H1 (cell line): ENCODE measurements at regions not wholly inside any gene's neighbourhood (a gene's known extent, or its start where the extent isn't known, plus 50 kb on each side); places are given as distances from the start of the nearest gene placed in this dataset.

Source experiments
- ATF2 ChIP-seq: IDR thresholded peaks from 2 replicates; pipeline ENCODE4 v1.6.1; 2012; ENCODE audit warnings: low read length, inconsistent platforms
- BRCA1 ChIP-seq: IDR thresholded peaks from 2 replicates; pipeline ENCODE4 v1.6.1; 2012; ENCODE audit warnings: low read depth, low read length, improper control_type of control experiment
- CTCF ChIP-seq, 3 experiments: IDR thresholded peaks; 1 replicate in 2 of 3; 2 replicates in 1 of 3; pipeline versions ENCODE4 v1.5.1 to v1.6.1; 2011; ENCODE audit warnings: low read length in 3 of 3, mild to moderate bottlenecking in 3 of 3, inconsistent platforms in 2 of 3, low read depth in 1 of 3, moderate library complexity in 1 of 3; ENCODE audit not compliant: insufficient read depth in 1 of 3; ENCODE audit errors: control extremely low read depth in 1 of 3
- EZH2 ChIP-seq: fragments of 200-600 bp; sonication (generic); IDR thresholded peaks from 2 replicates; pipeline ENCODE4 v1.7.1; 2012; ENCODE audit warnings: low read depth, mild to moderate bottlenecking, moderate library complexity, low read length, inconsistent platforms; ENCODE audit not compliant: severe bottlenecking
- FOSL1 ChIP-seq: IDR thresholded peaks from 2 replicates; pipeline ENCODE4 v1.6.1; 2011; ENCODE audit warnings: mild to moderate bottlenecking, low read depth, low read length, moderate library complexity; ENCODE audit not compliant: insufficient read depth
- GABPA ChIP-seq: IDR thresholded peaks from 2 replicates; pipeline ENCODE4 v1.6.1; 2011; ENCODE audit warnings: mild to moderate bottlenecking, low read length, moderate library complexity, borderline replicate concordance; ENCODE audit not compliant: insufficient read depth
- KDM1A ChIP-seq: fragments of 200-600, 300-600 bp; sonication (generic); IDR thresholded peaks from 2 replicates; pipeline ENCODE4 v1.7.1; 2016; ENCODE audit warnings: mild to moderate bottlenecking, low read length, borderline replicate concordance
- MAX ChIP-seq: IDR thresholded peaks from 2 replicates; pipeline ENCODE4 v1.6.1; 2012; ENCODE audit warnings: inconsistent platforms
- POLR2A ChIP-seq, 2 experiments: IDR thresholded peaks; 1 replicate in 1 of 2; 2 replicates in 1 of 2; pipeline ENCODE4 v1.6.1; 2011; ENCODE audit warnings: low read depth in 2 of 2, low read length in 2 of 2, mild to moderate bottlenecking in 2 of 2; ENCODE audit errors: control extremely low read depth in 1 of 2
- SIN3A ChIP-seq, 2 experiments: IDR thresholded peaks in 1 of 2; conservative IDR thresholded peaks in 1 of 2; 2 replicates each; pipeline ENCODE4 v1.6.1; 2011 to 2012; ENCODE audit warnings: low read length in 2 of 2, improper control_type of control experiment in 1 of 2, low read depth in 1 of 2, mild to moderate bottlenecking in 1 of 2
- SP4 ChIP-seq: IDR thresholded peaks from 2 replicates; pipeline ENCODE4 v1.6.1; 2012; ENCODE audit warnings: low read length, inconsistent platforms
- SRF ChIP-seq: IDR thresholded peaks from 2 replicates; pipeline ENCODE4 v1.6.1; 2011; ENCODE audit warnings: mild to moderate bottlenecking, low read depth, low read length, moderate library complexity
- TAF1 ChIP-seq: IDR thresholded peaks from 2 replicates; pipeline ENCODE4 v1.6.1; 2011; ENCODE audit warnings: mild to moderate bottlenecking, low read depth, low read length
- YY1 ChIP-seq: IDR thresholded peaks from 2 replicates; pipeline ENCODE4 v1.6.1; 2011; ENCODE audit warnings: low read depth, mild to moderate bottlenecking, low read length

GRCh38 chr4:126298271-126298670, 983.5 kb downstream of the FAT4 start:
- no peak for TF ChIP-seq CTCF (IDR thresholded peaks at IDR 0.05; ENCODE audit: control extremely low read depth in 1 of 3, insufficient read depth in 1 of 3, low read depth in 1 of 3, low read length in 3 of 3)
- no peak for TF ChIP-seq SIN3A (conservative IDR thresholded peaks at IDR 0.05 in 1 of 2, IDR thresholded peaks at IDR 0.05 in 1 of 2; ENCODE audit: low read depth in 1 of 2, low read length in 2 of 2)
- TF ChIP-seq GABPA = no peak
- no peak for TF ChIP-seq KDM1A
- no peak for TF ChIP-seq TAF1
- no peak for TF ChIP-seq EZH2
- no peak for TF ChIP-seq POLR2A (IDR thresholded peaks at IDR 0.05; ENCODE audit: control extremely low read depth in 1 of 2, low read depth in 2 of 2, low read length in 2 of 2)
- TF ChIP-seq FOSL1 = no peak
- no peak for TF ChIP-seq ATF2
- TF ChIP-seq SRF = no peak
- TF ChIP-seq YY1 = no peak
- TF ChIP-seq SP4 = no peak
- TF ChIP-seq BRCA1 = no peak
- TF ChIP-seq MAX = no peak
